Neural progenitor cell (in vitro differentiated cells): ENCODE measurements at regions not wholly inside any gene's neighbourhood (a gene's known extent, or its start where the extent isn't known, plus 50 kb on each side); places are given as distances from the start of the nearest gene placed in this dataset.

Source experiments
- DNase-seq: peaks from one replicate; pipeline ENCODE4 v3.0.0-alpha.2; 2016; ENCODE audit warnings: low spot score
- H2AFZ ChIP-seq: fragments of 200-600 bp; sonication (generic); replicated peaks from 2 replicates; pipeline ENCODE4 v1.6.1; 2016; ENCODE audit warnings: antibody characterized with exemption
- H3F3A ChIP-seq: fragments of 200-600 bp; sonication (generic); 2 replicates; pipeline ENCODE4 v1.6.1; 2016; ENCODE audit warnings: antibody characterized with exemption, low read depth
- H3K27ac ChIP-seq: fragments of 200-600 bp; sonication (generic); 2 replicates; pipeline ENCODE4 v1.5.1; 2016; ENCODE audit warnings: mild to moderate bottlenecking
- H3K27me3 ChIP-seq: fragments of 200-600 bp; sonication (generic); 2 replicates; pipeline ENCODE4 v1.6.1; 2016; ENCODE audit warnings: mild to moderate bottlenecking, moderate library complexity
- H3K36me3 ChIP-seq: fragments of 200-600 bp; sonication (generic); 2 replicates; pipeline ENCODE4 v1.5.1; 2016
- H3K4me1 ChIP-seq: fragments of 200-600 bp; sonication (generic); 2 replicates; pipeline ENCODE4 v1.6.1; 2016; ENCODE audit warnings: mixed run types
- H3K4me2 ChIP-seq: fragments of 200-600 bp; sonication (generic); 2 replicates; pipeline ENCODE4 v1.6.1; 2016
- H3K4me3 ChIP-seq: fragments of 200-600 bp; sonication (generic); 2 replicates; pipeline ENCODE4 v1.5.1; 2016
- H3K79me2 ChIP-seq: fragments of 200-600 bp; sonication (generic); 2 replicates; pipeline ENCODE4 v1.6.1; 2016; ENCODE audit warnings: low read depth
- H3K9ac ChIP-seq: fragments of 200-600 bp; sonication (generic); 2 replicates; pipeline ENCODE4 v1.6.1; 2016
- H3K9me3 ChIP-seq: fragments of 200-600 bp; sonication (generic); 2 replicates; pipeline ENCODE4 v1.5.1; 2016; ENCODE audit warnings: low read depth
- H4K20me1 ChIP-seq: fragments of 200-600 bp; sonication (generic); 2 replicates; pipeline ENCODE4 v1.6.1; 2016; ENCODE audit warnings: low read depth
- H3K27ac Mint-ChIP-seq: 3 replicates; pipeline ENCODE4 v1.8.0; 2021; ENCODE audit warnings: mixed read lengths
- H3K27me3 Mint-ChIP-seq: 2 replicates; pipeline ENCODE4 v1.8.0; 2022; ENCODE audit warnings: low read depth, mild to moderate bottlenecking, inconsistent platforms, moderate library complexity, mixed read lengths; ENCODE audit not compliant: insufficient read depth
- H3K36me3 Mint-ChIP-seq: 3 replicates; pipeline ENCODE4 v1.8.0; 2021; ENCODE audit warnings: mixed read lengths
- H3K4me1 Mint-ChIP-seq: 3 replicates; pipeline ENCODE4 v1.8.0; 2021; ENCODE audit warnings: mixed read lengths
- H3K4me3 Mint-ChIP-seq: 3 replicates; pipeline ENCODE4 v1.8.0; 2021; ENCODE audit warnings: mild to moderate bottlenecking, moderate library complexity, mixed read lengths
- H3K9me3 Mint-ChIP-seq: 3 replicates; pipeline ENCODE4 v1.8.0; 2020; ENCODE audit warnings: mixed read lengths
- EZH2 ChIP-seq: fragments of 200-600 bp; sonication (generic); IDR thresholded peaks from 2 replicates; pipeline ENCODE4 v1.6.1; 2017; ENCODE audit warnings: antibody characterized with exemption, mild to moderate bottlenecking, moderate library complexity
- EZH2phosphoT487 ChIP-seq: fragments of 200-600 bp; sonication (generic); IDR thresholded peaks from 2 replicates; pipeline ENCODE4 v1.6.1; 2017; ENCODE audit warnings: antibody characterized with exemption
- TF ChIP-seq, protein P1 (sequence below): fragments of 200-600 bp; sonication (generic); IDR thresholded peaks from 2 replicates; pipeline ENCODE4 v1.5.1; 2017; ENCODE audit warnings: antibody characterized with exemption, mild to moderate bottlenecking

DNA sequence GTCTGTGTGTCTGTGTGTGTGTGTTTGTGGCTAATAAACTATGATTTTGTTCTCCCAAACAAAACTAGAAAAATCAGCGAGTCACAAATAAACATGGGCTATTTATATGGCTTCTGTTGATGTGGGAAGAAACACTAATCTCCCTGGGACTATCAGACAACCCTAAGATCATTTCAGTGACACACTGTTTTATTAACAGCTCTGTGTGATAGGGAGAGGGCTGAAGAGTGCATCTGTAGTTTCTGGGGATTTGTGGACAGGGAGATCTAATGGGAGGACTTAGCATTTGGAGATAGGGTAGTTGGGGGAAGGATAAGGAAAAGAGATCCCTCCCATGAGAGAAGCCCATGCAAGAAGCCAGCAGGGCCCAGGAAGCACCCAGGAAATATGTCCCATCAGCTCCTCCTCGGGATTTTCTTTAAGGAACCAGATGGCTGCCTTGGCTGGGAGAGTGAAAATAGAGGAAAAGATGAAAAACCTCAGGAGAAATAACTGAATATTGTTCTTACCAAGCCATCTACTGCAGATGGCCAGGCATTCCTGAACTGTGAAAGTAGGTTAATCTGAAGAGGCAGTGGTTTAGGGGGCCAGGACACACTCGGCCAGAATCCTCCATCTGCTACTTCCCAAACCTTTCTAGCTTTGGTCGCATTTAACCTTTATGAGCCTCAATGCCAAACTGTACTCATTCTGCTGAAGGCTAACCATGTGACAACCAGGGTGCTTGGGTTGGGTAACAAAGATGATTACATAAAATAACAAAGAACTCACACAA is 253.4 kb downstream of the BTG1 start:
- H3K4me1 ChIP-seq, result no peaks in the 10 kb centered on the region
- H4K20me1 ChIP-seq, result no peaks in the 10 kb centered on the region
- no peak overlapping the region for H3K9ac ChIP-seq
- H3K9me3 ChIP-seq, result no peaks in the 10 kb centered on the region
- Mint-ChIP-seq H3K36me3 (no peaks in the 10 kb centered on the region), H3K27me3 (no peaks in the 10 kb centered on the region), H3K27ac (peak overlapping the region; percentile 29), H3K4me1 (peaks cover 5% of the 10 kb centered on the region), H3K4me3 (no peak overlapping the region), H3K9me3 (no peaks in the 10 kb centered on the region)
- DNase-seq, result no peak
- no peaks in the 10 kb centered on the region for H3F3A ChIP-seq
- H3K4me2 ChIP-seq, result no peak overlapping the region
- H3K27ac ChIP-seq, result no peak overlapping the region
- H3K36me3 ChIP-seq, result no peaks in the 10 kb centered on the region
- no peaks in the 10 kb centered on the region for H3K27me3 ChIP-seq
- no peaks in the 10 kb centered on the region for H3K79me2 ChIP-seq
- TF ChIP-seq EZH2 (no peak), EZH2phosphoT487 (no peak)
- TF ChIP-seq, protein P1, sequence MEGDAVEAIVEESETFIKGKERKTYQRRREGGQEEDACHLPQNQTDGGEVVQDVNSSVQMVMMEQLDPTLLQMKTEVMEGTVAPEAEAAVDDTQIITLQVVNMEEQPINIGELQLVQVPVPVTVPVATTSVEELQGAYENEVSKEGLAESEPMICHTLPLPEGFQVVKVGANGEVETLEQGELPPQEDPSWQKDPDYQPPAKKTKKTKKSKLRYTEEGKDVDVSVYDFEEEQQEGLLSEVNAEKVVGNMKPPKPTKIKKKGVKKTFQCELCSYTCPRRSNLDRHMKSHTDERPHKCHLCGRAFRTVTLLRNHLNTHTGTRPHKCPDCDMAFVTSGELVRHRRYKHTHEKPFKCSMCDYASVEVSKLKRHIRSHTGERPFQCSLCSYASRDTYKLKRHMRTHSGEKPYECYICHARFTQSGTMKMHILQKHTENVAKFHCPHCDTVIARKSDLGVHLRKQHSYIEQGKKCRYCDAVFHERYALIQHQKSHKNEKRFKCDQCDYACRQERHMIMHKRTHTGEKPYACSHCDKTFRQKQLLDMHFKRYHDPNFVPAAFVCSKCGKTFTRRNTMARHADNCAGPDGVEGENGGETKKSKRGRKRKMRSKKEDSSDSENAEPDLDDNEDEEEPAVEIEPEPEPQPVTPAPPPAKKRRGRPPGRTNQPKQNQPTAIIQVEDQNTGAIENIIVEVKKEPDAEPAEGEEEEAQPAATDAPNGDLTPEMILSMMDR, result no peak
- H3K4me3 ChIP-seq, result no peak overlapping the region
- H2AFZ ChIP-seq, result no peak overlapping the region

DNA sequence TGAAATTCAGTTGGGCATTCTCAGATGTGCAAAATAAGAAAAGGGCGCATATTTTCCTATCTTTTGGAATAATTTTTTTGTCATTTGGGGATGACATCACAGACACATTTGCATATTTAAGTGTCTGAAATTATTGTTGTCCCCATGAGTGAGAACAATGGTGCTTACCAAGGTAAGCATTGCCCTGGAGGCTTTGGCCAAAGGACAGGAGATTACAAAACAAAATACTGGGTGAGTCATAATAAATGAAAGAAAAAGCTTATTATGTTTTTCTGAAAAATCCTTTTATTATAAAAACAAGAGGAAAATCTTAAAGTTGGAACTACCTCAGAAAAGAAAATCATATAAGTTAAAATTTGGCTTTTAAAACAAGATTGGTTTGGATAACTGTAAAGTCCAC is 254.9 kb downstream of the BTG1 start:
- Mint-ChIP-seq H3K4me3 (no peak overlapping the region), H3K9me3 (no peaks in the 10 kb centered on the region), H3K27ac (no peak overlapping the region), H3K4me1 (no peaks in the 10 kb centered on the region), H3K36me3 (no peaks in the 10 kb centered on the region), H3K27me3 (no peaks in the 10 kb centered on the region)
- no peak overlapping the region for H3K4me2 ChIP-seq
- H2AFZ ChIP-seq, result no peak overlapping the region
- no peak overlapping the region for H3K4me3 ChIP-seq
- H3K4me1 ChIP-seq, result no peaks in the 10 kb centered on the region
- H3K79me2 ChIP-seq, result no peaks in the 10 kb centered on the region
- no peaks in the 10 kb centered on the region for H3K9me3 ChIP-seq
- no peaks in the 10 kb centered on the region for H4K20me1 ChIP-seq
- H3K27me3 ChIP-seq, result no peaks in the 10 kb centered on the region
- no peaks in the 10 kb centered on the region for H3F3A ChIP-seq
- no peak overlapping the region for H3K27ac ChIP-seq
- H3K9ac ChIP-seq, result no peak overlapping the region
- H3K36me3 ChIP-seq, result no peaks in the 10 kb centered on the region
- no peak for DNase-seq
- no peak for TF ChIP-seq EZH2phosphoT487
- TF ChIP-seq, protein P1, result no peak
- TF ChIP-seq EZH2, result no peak

DNA sequence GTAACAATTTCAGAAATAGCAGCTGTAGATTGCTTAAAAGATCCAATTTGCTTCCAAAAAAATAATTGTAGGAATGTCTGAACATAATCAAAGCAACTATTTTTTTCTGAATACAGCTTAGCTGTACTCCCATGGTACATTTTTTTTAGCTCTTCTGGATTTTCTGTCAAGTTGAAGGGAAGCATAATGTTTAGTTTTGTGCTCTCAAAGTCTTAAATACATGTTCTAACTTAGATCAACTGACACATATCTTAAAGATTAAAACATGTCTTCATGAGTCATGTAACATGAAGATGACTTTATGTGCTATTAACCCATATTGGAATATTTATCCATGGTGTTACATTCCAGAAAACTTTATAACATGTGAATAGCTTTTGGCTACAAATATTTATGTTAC is 255.7 kb downstream of the BTG1 start:
- no peak overlapping the region for H2AFZ ChIP-seq
- no peaks in the 10 kb centered on the region for H3F3A ChIP-seq
- no peaks in the 10 kb centered on the region for H3K9me3 ChIP-seq
- H3K36me3 ChIP-seq, result no peaks in the 10 kb centered on the region
- H3K36me3 Mint-ChIP-seq, result no peaks in the 10 kb centered on the region
- no peak overlapping the region for H3K27ac ChIP-seq
- DNase-seq, result no peak
- no peaks in the 10 kb centered on the region for H3K9me3 Mint-ChIP-seq
- H3K27me3 ChIP-seq, result no peaks in the 10 kb centered on the region
- no peak overlapping the region for H3K9ac ChIP-seq
- TF ChIP-seq, protein P1, result no peak
- TF ChIP-seq EZH2, result no peak
- TF ChIP-seq EZH2phosphoT487, result no peak
- H3K4me1 Mint-ChIP-seq, result peaks cover 1% of the 10 kb centered on the region
- H3K4me1 ChIP-seq, result peaks cover 5% of the 10 kb centered on the region
- H3K79me2 ChIP-seq, result no peaks in the 10 kb centered on the region
- no peak overlapping the region for H3K27ac Mint-ChIP-seq
- H3K4me3 ChIP-seq, result no peak overlapping the region
- H4K20me1 ChIP-seq, result no peaks in the 10 kb centered on the region
- no peaks in the 10 kb centered on the region for H3K27me3 Mint-ChIP-seq
- no peak overlapping the region for H3K4me3 Mint-ChIP-seq
- no peak overlapping the region for H3K4me2 ChIP-seq
